ENCODE measurements at regions not wholly inside any gene's neighbourhood (a gene's known extent, or its start where the extent isn't known, plus 50 kb on each side); places are given as distances from the start of the nearest gene placed in this dataset.

DNA sequence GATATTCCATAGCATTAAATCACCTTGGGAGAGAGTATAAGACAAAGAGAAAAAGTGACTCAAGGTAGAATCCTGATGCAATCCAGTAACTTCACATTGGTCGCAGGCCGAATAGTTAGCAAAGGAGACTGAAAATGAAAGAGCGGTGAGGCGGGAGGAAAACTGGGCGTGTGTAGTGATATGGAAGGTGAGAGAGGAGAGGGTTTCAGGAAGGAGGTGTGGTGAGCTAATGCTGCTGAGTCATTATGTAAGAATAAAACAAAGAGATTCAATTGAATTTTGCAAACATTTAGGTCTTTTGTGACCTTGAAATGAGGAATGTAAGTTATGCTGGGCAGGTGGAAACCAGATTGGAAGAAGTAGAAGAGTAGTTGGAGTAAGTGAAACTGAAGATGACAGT lies 235.3 kb downstream of the C3orf38 start:
- Histone ChIP-seq H3K9me2 (ENCODE audit: low read depth, low read length) (no peaks in the 10 kb centered on the region), H3K4me3 (ENCODE audit: low read depth, low read length, poor library complexity, severe bottlenecking) (no peak overlapping the region), H2AFZ (ENCODE audit: low read length) (no peak overlapping the region), H3K9me3 (ENCODE audit: low read length) (no peaks in the 10 kb centered on the region), H3K79me2 (ENCODE audit: insufficient read depth, low read length) (no peaks in the 10 kb centered on the region), H3K4me2 (ENCODE audit: low read length) (no peak overlapping the region), H3F3A (ENCODE audit: insufficient read depth, low read length) (no peaks in the 10 kb centered on the region), H3K27me3 (ENCODE audit: insufficient read depth, low read length) (no peaks in the 10 kb centered on the region), H3K9ac (ENCODE audit: low read length) (no peak overlapping the region), H3K27ac (ENCODE audit: low read depth, low read length, poor library complexity, severe bottlenecking) (no peak overlapping the region), H3K4me1 (ENCODE audit: insufficient read depth, low read length, severe bottlenecking) (no peaks in the 10 kb centered on the region), H4K20me1 (ENCODE audit: insufficient read depth, low read length) (no peaks in the 10 kb centered on the region), H3K36me3 (ENCODE audit: insufficient read depth, low read length) (no peaks in the 10 kb centered on the region)
- no peak for TF ChIP-seq EZH2 (IDR thresholded peaks at IDR 0.05; ENCODE audit: borderline replicate concordance, low read length)
- no peak for TF ChIP-seq CTCF (IDR thresholded peaks at IDR 0.05; ENCODE audit: low read length)

- Histone ChIP-seq H4K20me1 (ENCODE audit: insufficient read depth, low read length) (no peaks in the 10 kb centered on the region), H3K4me3 (ENCODE audit: low read depth, low read length, poor library complexity, severe bottlenecking) (no peak overlapping the region), H3K4me2 (ENCODE audit: low read length) (no peak overlapping the region), H3F3A (ENCODE audit: insufficient read depth, low read length) (no peaks in the 10 kb centered on the region), H3K9ac (ENCODE audit: low read length) (no peak overlapping the region), H3K9me3 (ENCODE audit: low read length) (no peaks in the 10 kb centered on the region), H3K27me3 (ENCODE audit: insufficient read depth, low read length) (no peaks in the 10 kb centered on the region), H3K27ac (ENCODE audit: low read depth, low read length, poor library complexity, severe bottlenecking) (no peak overlapping the region), H3K4me1 (ENCODE audit: insufficient read depth, low read length, severe bottlenecking) (no peaks in the 10 kb centered on the region), H3K9me2 (ENCODE audit: low read depth, low read length) (no peaks in the 10 kb centered on the region), H3K79me2 (ENCODE audit: insufficient read depth, low read length) (no peaks in the 10 kb centered on the region), H3K36me3 (ENCODE audit: insufficient read depth, low read length) (no peaks in the 10 kb centered on the region), H2AFZ (ENCODE audit: low read length) (no peak overlapping the region)
- TF ChIP-seq EZH2 (IDR thresholded peaks at IDR 0.05; ENCODE audit: borderline replicate concordance, low read length) (no peak), CTCF (IDR thresholded peaks at IDR 0.05; ENCODE audit: low read length) (no peak)
Measured at GRCh38 chr3:88398581-88398980, 248.8 kb downstream of the C3orf38 start.

DNA sequence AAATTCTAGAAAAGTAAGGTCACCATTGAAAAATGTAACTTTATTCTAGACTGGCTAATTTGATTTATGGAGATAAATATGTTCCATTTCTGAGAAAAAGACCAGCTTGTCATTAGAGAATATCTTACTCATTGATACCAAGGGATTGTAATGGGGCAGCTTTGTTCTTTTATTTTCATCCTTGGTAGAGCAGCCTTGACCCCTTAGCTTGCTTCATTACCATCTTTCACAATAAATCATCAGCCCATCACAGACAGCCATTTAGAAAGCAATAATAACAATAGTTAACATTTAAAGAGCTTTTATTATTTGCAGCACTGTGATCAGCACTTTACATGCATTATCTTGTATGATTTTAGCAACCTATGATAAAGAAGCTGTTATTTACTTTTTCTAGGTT lies 253.6 kb downstream of the C3orf38 start:
- no peaks in the 10 kb centered on the region for H3K9me2 ChIP-seq (ENCODE audit: low read depth, low read length)
- no peaks in the 10 kb centered on the region for H3K27me3 ChIP-seq (ENCODE audit: insufficient read depth, low read length)
- H3K9me3 ChIP-seq (ENCODE audit: low read length) = no peaks in the 10 kb centered on the region
- H3K27ac ChIP-seq (ENCODE audit: low read depth, low read length, poor library complexity, severe bottlenecking) = no peak overlapping the region
- H3K4me2 ChIP-seq (ENCODE audit: low read length) = no peak overlapping the region
- H3K4me1 ChIP-seq (ENCODE audit: insufficient read depth, low read length, severe bottlenecking) = no peaks in the 10 kb centered on the region
- H3K9ac ChIP-seq (ENCODE audit: low read length) = no peak overlapping the region
- TF ChIP-seq EZH2 (IDR thresholded peaks at IDR 0.05; ENCODE audit: borderline replicate concordance, low read length) (no peak), CTCF (IDR thresholded peaks at IDR 0.05; ENCODE audit: low read length) (no peak)
- H3F3A ChIP-seq (ENCODE audit: insufficient read depth, low read length) = no peaks in the 10 kb centered on the region
- H4K20me1 ChIP-seq (ENCODE audit: insufficient read depth, low read length) = no peaks in the 10 kb centered on the region
- no peaks in the 10 kb centered on the region for H3K36me3 ChIP-seq (ENCODE audit: insufficient read depth, low read length)
- no peak overlapping the region for H3K4me3 ChIP-seq (ENCODE audit: low read depth, low read length, poor library complexity, severe bottlenecking)
- no peaks in the 10 kb centered on the region for H3K79me2 ChIP-seq (ENCODE audit: insufficient read depth, low read length)
- H2AFZ ChIP-seq (ENCODE audit: low read length) = no peak overlapping the region

Data from OCI-LY1 (cell line).